GM23338 (cell line): ENCODE measurements at regions not wholly inside any gene's neighbourhood (a gene's known extent, or its start where the extent isn't known, plus 50 kb on each side); places are given as distances from the start of the nearest gene placed in this dataset.

Experiments used
- ATAC-seq: fragments of 200-7000 bp; cut with Tn5 transposase; 3 replicates; pipeline ENCODE4 v1.9.1; 2020
- DNase-seq: peaks from one replicate; pipeline ENCODE4 v3.0.0-alpha.2; 2015; ENCODE audit warnings: low spot score
- H2AFZ ChIP-seq: fragments of 200-600 bp; sonication (generic); 2 replicates; pipeline ENCODE4 v1.8.0; 2016; ENCODE audit warnings: antibody characterized with exemption, mild to moderate bottlenecking, moderate library complexity
- H3F3A ChIP-seq: fragments of 200-600 bp; sonication (generic); replicated peaks from 2 replicates; pipeline ENCODE4 v1.8.0; 2017; ENCODE audit warnings: antibody characterized with exemption, mixed run types, low read depth
- H3K27ac ChIP-seq: fragments of 200-600 bp; sonication (generic); 2 replicates; pipeline ENCODE4 v1.6.1; 2016; ENCODE audit warnings: low read depth
- H3K27me3 ChIP-seq: fragments of 200-600 bp; sonication (generic); 2 replicates; pipeline ENCODE4 v1.8.0; 2016; ENCODE audit warnings: mild to moderate bottlenecking, mixed run types, moderate library complexity; ENCODE audit not compliant: insufficient read depth
- H3K36me3 ChIP-seq: fragments of 200-600 bp; sonication (generic); 2 replicates; pipeline ENCODE4 v1.8.0; 2016; ENCODE audit warnings: mild to moderate bottlenecking; ENCODE audit not compliant: insufficient read depth
- H3K4me1 ChIP-seq: fragments of 200-600 bp; sonication (generic); 2 replicates; pipeline ENCODE4 v1.8.0; 2016; ENCODE audit warnings: mild to moderate bottlenecking, moderate library complexity; ENCODE audit not compliant: insufficient read depth
- H3K4me2 ChIP-seq: fragments of 200-600 bp; sonication (generic); 2 replicates; pipeline ENCODE4 v1.7.1; 2017; ENCODE audit warnings: mixed run types
- H3K4me3 ChIP-seq: fragments of 200-600 bp; sonication (generic); 2 replicates; pipeline ENCODE4 v1.6.1; 2016; ENCODE audit warnings: mixed run types
- H3K79me2 ChIP-seq: fragments of 200-600 bp; sonication (generic); replicated peaks from 2 replicates; pipeline ENCODE4 v1.8.0; 2017; ENCODE audit warnings: mild to moderate bottlenecking; ENCODE audit not compliant: insufficient read depth
- H3K9me2 ChIP-seq: fragments of 200-600 bp; sonication (generic); 2 replicates; pipeline ENCODE4 v1.8.0; 2017; ENCODE audit not compliant: insufficient read depth
- H4K20me1 ChIP-seq: fragments of 200-600 bp; sonication (generic); replicated peaks from 2 replicates; pipeline ENCODE4 v1.8.0; 2017; ENCODE audit warnings: mild to moderate bottlenecking; ENCODE audit not compliant: insufficient read depth
- H3K27ac Mint-ChIP-seq: 2 replicates; pipeline ENCODE4 v1.8.0; 2020; ENCODE audit warnings: inconsistent platforms, mild to moderate bottlenecking, moderate library complexity, mixed read lengths
- H3K27me3 Mint-ChIP-seq: 3 replicates; pipeline ENCODE4 v1.8.0; 2022; ENCODE audit warnings: low read depth, mild to moderate bottlenecking, moderate library complexity, mixed read lengths, inconsistent platforms; ENCODE audit not compliant: insufficient read depth, poor library complexity
- H3K36me3 Mint-ChIP-seq: 3 replicates; pipeline ENCODE4 v1.8.0; 2021; ENCODE audit warnings: low read depth, mild to moderate bottlenecking, inconsistent platforms, moderate library complexity, mixed read lengths
- H3K4me1 Mint-ChIP-seq: 3 replicates; pipeline ENCODE4 v1.8.0; 2020; ENCODE audit warnings: mild to moderate bottlenecking, inconsistent platforms, mixed read lengths
- H3K4me3 Mint-ChIP-seq: 3 replicates; pipeline ENCODE4 v1.8.0; 2021; ENCODE audit warnings: moderate library complexity, mild to moderate bottlenecking, inconsistent platforms, mixed read lengths
- H3K9me3 Mint-ChIP-seq: 3 replicates; pipeline ENCODE4 v1.8.0; 2020; ENCODE audit warnings: moderate library complexity, mild to moderate bottlenecking, inconsistent platforms, mixed read lengths
- CREB1 ChIP-seq: fragments of 250-450 bp; sonication (Bioruptor Pico); IDR thresholded peaks from 2 replicates; pipeline ENCODE4 v1.5.0; 2020; ENCODE audit warnings: low read depth, mild to moderate bottlenecking, moderate library complexity
- ETS1 ChIP-seq: IDR thresholded peaks from 2 replicates; pipeline ENCODE4 v1.6.1; 2016; ENCODE audit warnings: antibody characterized with exemption
- EZH2 ChIP-seq: fragments of 200-600 bp; sonication (generic); IDR thresholded peaks from one replicate; pipeline ENCODE4 v1.8.0; 2017; ENCODE audit warnings: antibody characterized with exemption, mild to moderate bottlenecking, low read depth; ENCODE audit not compliant: unreplicated experiment
- EZH2phosphoT487 ChIP-seq: fragments of 200-600 bp; sonication (generic); IDR thresholded peaks from one replicate; pipeline ENCODE4 v1.8.1; 2018; ENCODE audit warnings: antibody characterized with exemption; ENCODE audit not compliant: unreplicated experiment
- JUNB ChIP-seq: IDR thresholded peaks from one replicate; pipeline ENCODE4 v1.6.1; 2016; ENCODE audit warnings: antibody characterized with exemption; ENCODE audit not compliant: unreplicated experiment
- NANOG ChIP-seq: IDR thresholded peaks from 2 replicates; pipeline ENCODE4 v1.6.1; 2016; ENCODE audit warnings: antibody characterized with exemption, borderline replicate concordance
- POLR2AphosphoS5 ChIP-seq: IDR thresholded peaks from 2 replicates; pipeline ENCODE4 v1.6.1; 2016; ENCODE audit warnings: antibody characterized with exemption, low read depth
- STAT1 ChIP-seq: IDR thresholded peaks from one replicate; pipeline ENCODE4 v1.6.1; 2016; ENCODE audit warnings: antibody characterized with exemption; ENCODE audit not compliant: unreplicated experiment
- ZNF114 ChIP-seq: fragments of 250-450 bp; sonication (Bioruptor Pico); IDR thresholded peaks from 2 replicates; pipeline ENCODE4 v1.5.0; 2020; ENCODE audit warnings: mild to moderate bottlenecking, moderate library complexity
- ZNF331 ChIP-seq: fragments of 250-450 bp; sonication (Bioruptor Pico); IDR thresholded peaks from 2 replicates; pipeline ENCODE4 v1.5.0; 2020; ENCODE audit warnings: low read depth, mild to moderate bottlenecking, moderate library complexity
- ZNF462 ChIP-seq: fragments of 250-450 bp; sonication (Bioruptor Pico); IDR thresholded peaks from 2 replicates; pipeline ENCODE4 v1.5.0; 2020; ENCODE audit warnings: mild to moderate bottlenecking, moderate library complexity
- TF ChIP-seq, protein P1 (sequence below), 2 experiments: fragments of 200-600 bp in 1 of 2; sonication (generic) in 1 of 2; conservative IDR thresholded peaks; 2 replicates each; pipeline versions ENCODE4 v1.5.1 to v1.6.1; 2016 to 2017; ENCODE audit warnings: antibody characterized with exemption in 2 of 2, low read depth in 2 of 2, mild to moderate bottlenecking in 2 of 2, moderate library complexity in 1 of 2

GRCh38 chr1:65092691-65093090 is 55.3 kb upstream of the AK4 start:
- H3K27ac ChIP-seq, result no peak overlapping the region
- H3K9me2 ChIP-seq, result 0 out of 2 replicates have a peak, but pooled peaks cover 3% of the 10 kb centered on the region
- H3K4me3 Mint-ChIP-seq, result no peak overlapping the region
- H4K20me1 ChIP-seq, result no peaks in the 10 kb centered on the region
- H3K4me1 ChIP-seq, result no peaks in the 10 kb centered on the region
- DNase-seq (no peak), ATAC-seq (no peak)
- no peaks in the 10 kb centered on the region for H3K79me2 ChIP-seq
- H3F3A ChIP-seq, result no peaks in the 10 kb centered on the region
- H3K4me1 Mint-ChIP-seq, result no peaks in the 10 kb centered on the region
- no peak overlapping the region for H3K4me3 ChIP-seq
- H3K27me3 Mint-ChIP-seq, result peaks cover 5% of the 10 kb centered on the region
- no peaks in the 10 kb centered on the region for H3K36me3 ChIP-seq
- no peak for TF ChIP-seq ZNF331
- peaks cover 20% of the 10 kb centered on the region for H3K9me3 Mint-ChIP-seq
- 0 out of 2 replicates have a peak overlapping the region, but pooled peaks have one; percentile 14 for H2AFZ ChIP-seq
- no peak overlapping the region for H3K4me2 ChIP-seq
- no peaks in the 10 kb centered on the region for H3K27me3 ChIP-seq
- peaks cover 2% of the 10 kb centered on the region; the same call in 1 of the 3 replicates for H3K36me3 Mint-ChIP-seq
- no peak overlapping the region for H3K27ac Mint-ChIP-seq

DNA sequence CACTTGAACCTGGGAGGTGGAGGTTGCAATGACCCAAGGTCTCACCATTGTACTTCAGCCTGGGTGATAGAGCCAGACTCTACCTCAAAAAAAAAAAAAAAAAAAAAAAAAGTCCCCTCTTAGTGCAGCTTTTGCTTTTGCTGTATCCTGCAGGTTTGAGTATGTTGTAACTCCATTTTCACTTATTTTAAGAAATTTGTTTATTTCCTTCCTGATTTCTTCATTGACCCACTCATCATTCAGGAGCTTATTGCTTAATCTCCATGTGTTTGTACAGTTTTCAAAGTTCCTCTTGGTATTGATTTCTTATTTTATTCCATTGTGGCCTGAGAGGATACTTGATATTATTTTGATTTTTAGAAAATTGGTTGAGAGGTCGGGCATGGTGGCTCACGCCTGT is 50.9 kb upstream of the AK4 start:
- no peaks in the 10 kb centered on the region for H3K36me3 Mint-ChIP-seq
- Histone ChIP-seq H2AFZ (no peak overlapping the region), H3F3A (no peaks in the 10 kb centered on the region), H3K27me3 (no peaks in the 10 kb centered on the region), H3K27ac (no peak overlapping the region), H3K79me2 (no peaks in the 10 kb centered on the region), H3K4me1 (no peaks in the 10 kb centered on the region), H3K4me2 (no peak overlapping the region), H3K4me3 (no peak overlapping the region), H3K9me2 (0 out of 2 replicates have a peak, but pooled peaks cover 3% of the 10 kb centered on the region), H4K20me1 (no peaks in the 10 kb centered on the region), H3K36me3 (no peaks in the 10 kb centered on the region)
- H3K4me1 Mint-ChIP-seq, result no peaks in the 10 kb centered on the region
- H3K27ac Mint-ChIP-seq, result no peak overlapping the region
- peaks cover 2% of the 10 kb centered on the region for H3K27me3 Mint-ChIP-seq
- no peak overlapping the region for H3K4me3 Mint-ChIP-seq
- no peak for DNase-seq
- no peak for ATAC-seq
- H3K9me3 Mint-ChIP-seq, result peaks cover 25% of the 10 kb centered on the region
- TF ChIP-seq ZNF114 (CRISPR knock-in tag), result no peak
- no peak for TF ChIP-seq EZH2
- TF ChIP-seq ETS1, result no peak
- TF ChIP-seq STAT1, result no peak
- TF ChIP-seq NANOG, result no peak
- TF ChIP-seq POLR2AphosphoS5, result no peak
- TF ChIP-seq, protein P1, sequence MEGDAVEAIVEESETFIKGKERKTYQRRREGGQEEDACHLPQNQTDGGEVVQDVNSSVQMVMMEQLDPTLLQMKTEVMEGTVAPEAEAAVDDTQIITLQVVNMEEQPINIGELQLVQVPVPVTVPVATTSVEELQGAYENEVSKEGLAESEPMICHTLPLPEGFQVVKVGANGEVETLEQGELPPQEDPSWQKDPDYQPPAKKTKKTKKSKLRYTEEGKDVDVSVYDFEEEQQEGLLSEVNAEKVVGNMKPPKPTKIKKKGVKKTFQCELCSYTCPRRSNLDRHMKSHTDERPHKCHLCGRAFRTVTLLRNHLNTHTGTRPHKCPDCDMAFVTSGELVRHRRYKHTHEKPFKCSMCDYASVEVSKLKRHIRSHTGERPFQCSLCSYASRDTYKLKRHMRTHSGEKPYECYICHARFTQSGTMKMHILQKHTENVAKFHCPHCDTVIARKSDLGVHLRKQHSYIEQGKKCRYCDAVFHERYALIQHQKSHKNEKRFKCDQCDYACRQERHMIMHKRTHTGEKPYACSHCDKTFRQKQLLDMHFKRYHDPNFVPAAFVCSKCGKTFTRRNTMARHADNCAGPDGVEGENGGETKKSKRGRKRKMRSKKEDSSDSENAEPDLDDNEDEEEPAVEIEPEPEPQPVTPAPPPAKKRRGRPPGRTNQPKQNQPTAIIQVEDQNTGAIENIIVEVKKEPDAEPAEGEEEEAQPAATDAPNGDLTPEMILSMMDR (conservative IDR thresholded peaks at IDR 0.05; ENCODE audit: low read depth in 2 of 2), result no peak
- TF ChIP-seq ZNF331, result no peak
- TF ChIP-seq EZH2phosphoT487, result no peak
- TF ChIP-seq JUNB, result no peak
- TF ChIP-seq ZNF462, result no peak
- no peak for TF ChIP-seq CREB1 (CRISPR knock-in tag)
